K562 (cell line): ENCODE measurements at regions not wholly inside any gene's neighbourhood (a gene's known extent, or its start where the extent isn't known, plus 50 kb on each side); places are given as distances from the start of the nearest gene placed in this dataset.

Experiments
- ARHGAP35 ChIP-seq: fragments of 450-650 bp; IDR thresholded peaks from 2 replicates; pipeline ENCODE4 v1.6.1; 2018; ENCODE audit not compliant: partially characterized antibody
- POLR2AphosphoS5 ChIP-seq: IDR thresholded peaks from 2 replicates; pipeline ENCODE4 v1.6.1; 2011; ENCODE audit warnings: mild to moderate bottlenecking, low read depth, low read length, moderate library complexity; ENCODE audit not compliant: control insufficient read depth, insufficient read depth
- RCOR1 ChIP-seq, 2 experiments: IDR thresholded peaks; 2 replicates each; pipeline ENCODE4 v1.6.1; 2012; ENCODE audit warnings: low read depth in 2 of 2, low read length in 2 of 2, borderline replicate concordance in 1 of 2, improper control_type of control experiment in 1 of 2
- SIRT6 ChIP-seq: IDR thresholded peaks from one replicate; pipeline ENCODE4 v1.6.1; 2012; ENCODE audit warnings: low read depth, mild to moderate bottlenecking, control low read depth, inconsistent platforms, low read length, moderate library complexity
- SMC3 ChIP-seq: conservative IDR thresholded peaks from 2 replicates; pipeline ENCODE4 v1.6.1; 2011; ENCODE audit warnings: low read depth, low read length, improper control_type of control experiment; ENCODE audit not compliant: insufficient read depth
- TCFL5 ChIP-seq: fragments of 250-450 bp; sonication (Bioruptor Pico); conservative IDR thresholded peaks from 2 replicates; pipeline ENCODE4 v1.6.1; 2021; ENCODE audit warnings: mild to moderate bottlenecking, moderate library complexity, matching md5 sums
- TF ChIP-seq, protein P1 (sequence below), 2 experiments: fragments of 150-350 bp in 1 of 2; IDR thresholded peaks; 2 replicates each; pipeline ENCODE4 v1.6.1; 2012 to 2016; ENCODE audit warnings: low read depth in 2 of 2, low read length in 2 of 2, mild to moderate bottlenecking in 1 of 2, moderate library complexity in 1 of 2
- TF ChIP-seq, protein P2 (sequence below): sonication (generic); formaldehyde crosslinking; IDR thresholded peaks from 2 replicates; pipeline ENCODE4 v1.8.1; 2023; ENCODE audit warnings: mild to moderate bottlenecking, missing genetic modification reagents, moderate library complexity
- TF ChIP-seq, protein P3 (sequence below): fragments of 250-450 bp; sonication (Bioruptor Pico); IDR thresholded peaks from 2 replicates; pipeline ENCODE4 v1.9.0; 2021; ENCODE audit warnings: mild to moderate bottlenecking, inconsistent platforms
- TF ChIP-seq, protein P4 (sequence below): fragments of 250-450 bp; sonication (Bioruptor Pico); IDR thresholded peaks from 2 replicates; pipeline ENCODE4 v1.8.0; 2022; ENCODE audit warnings: moderate library complexity, mild to moderate bottlenecking, inconsistent platforms

DNA sequence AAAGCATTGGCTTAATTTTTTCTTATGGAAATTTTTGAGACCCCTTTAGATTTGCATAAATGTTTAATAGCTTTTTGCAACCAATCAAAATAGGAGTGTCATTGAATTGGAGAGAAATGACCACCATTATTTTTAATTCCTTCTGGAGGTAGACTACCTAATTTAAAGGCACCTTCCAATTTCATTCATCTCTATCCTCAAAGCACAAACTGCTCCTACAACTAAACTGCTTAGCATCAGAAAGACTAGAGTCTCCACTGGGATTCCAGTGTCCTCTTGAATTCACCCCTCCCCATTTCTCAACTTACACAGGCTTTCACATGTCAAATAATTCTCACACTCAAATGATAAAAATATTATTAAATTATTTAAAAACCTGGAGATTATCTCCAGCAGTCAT is 168.4 kb downstream of the RPS29 start:
- TF ChIP-seq POLR2AphosphoS5: no peak
- TF ChIP-seq, protein P1, sequence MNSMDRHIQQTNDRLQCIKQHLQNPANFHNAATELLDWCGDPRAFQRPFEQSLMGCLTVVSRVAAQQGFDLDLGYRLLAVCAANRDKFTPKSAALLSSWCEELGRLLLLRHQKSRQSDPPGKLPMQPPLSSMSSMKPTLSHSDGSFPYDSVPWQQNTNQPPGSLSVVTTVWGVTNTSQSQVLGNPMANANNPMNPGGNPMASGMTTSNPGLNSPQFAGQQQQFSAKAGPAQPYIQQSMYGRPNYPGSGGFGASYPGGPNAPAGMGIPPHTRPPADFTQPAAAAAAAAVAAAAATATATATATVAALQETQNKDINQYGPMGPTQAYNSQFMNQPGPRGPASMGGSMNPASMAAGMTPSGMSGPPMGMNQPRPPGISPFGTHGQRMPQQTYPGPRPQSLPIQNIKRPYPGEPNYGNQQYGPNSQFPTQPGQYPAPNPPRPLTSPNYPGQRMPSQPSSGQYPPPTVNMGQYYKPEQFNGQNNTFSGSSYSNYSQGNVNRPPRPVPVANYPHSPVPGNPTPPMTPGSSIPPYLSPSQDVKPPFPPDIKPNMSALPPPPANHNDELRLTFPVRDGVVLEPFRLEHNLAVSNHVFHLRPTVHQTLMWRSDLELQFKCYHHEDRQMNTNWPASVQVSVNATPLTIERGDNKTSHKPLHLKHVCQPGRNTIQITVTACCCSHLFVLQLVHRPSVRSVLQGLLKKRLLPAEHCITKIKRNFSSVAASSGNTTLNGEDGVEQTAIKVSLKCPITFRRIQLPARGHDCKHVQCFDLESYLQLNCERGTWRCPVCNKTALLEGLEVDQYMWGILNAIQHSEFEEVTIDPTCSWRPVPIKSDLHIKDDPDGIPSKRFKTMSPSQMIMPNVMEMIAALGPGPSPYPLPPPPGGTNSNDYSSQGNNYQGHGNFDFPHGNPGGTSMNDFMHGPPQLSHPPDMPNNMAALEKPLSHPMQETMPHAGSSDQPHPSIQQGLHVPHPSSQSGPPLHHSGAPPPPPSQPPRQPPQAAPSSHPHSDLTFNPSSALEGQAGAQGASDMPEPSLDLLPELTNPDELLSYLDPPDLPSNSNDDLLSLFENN (IDR thresholded peaks at IDR 0.05; ENCODE audit: low read depth in 2 of 2, low read length in 2 of 2): no peak
- TF ChIP-seq, protein P2, sequence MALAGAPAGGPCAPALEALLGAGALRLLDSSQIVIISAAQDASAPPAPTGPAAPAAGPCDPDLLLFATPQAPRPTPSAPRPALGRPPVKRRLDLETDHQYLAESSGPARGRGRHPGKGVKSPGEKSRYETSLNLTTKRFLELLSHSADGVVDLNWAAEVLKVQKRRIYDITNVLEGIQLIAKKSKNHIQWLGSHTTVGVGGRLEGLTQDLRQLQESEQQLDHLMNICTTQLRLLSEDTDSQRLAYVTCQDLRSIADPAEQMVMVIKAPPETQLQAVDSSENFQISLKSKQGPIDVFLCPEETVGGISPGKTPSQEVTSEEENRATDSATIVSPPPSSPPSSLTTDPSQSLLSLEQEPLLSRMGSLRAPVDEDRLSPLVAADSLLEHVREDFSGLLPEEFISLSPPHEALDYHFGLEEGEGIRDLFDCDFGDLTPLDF (CRISPR knock-in tag): no peak
- TF ChIP-seq RCOR1 (IDR thresholded peaks at IDR 0.05; ENCODE audit: borderline replicate concordance in 1 of 2, low read depth in 2 of 2, low read length in 2 of 2): no peak
- TF ChIP-seq SIRT6: no peak
- no peak for TF ChIP-seq TCFL5
- no peak for TF ChIP-seq ARHGAP35
- TF ChIP-seq SMC3: no peak
- TF ChIP-seq, protein P3, sequence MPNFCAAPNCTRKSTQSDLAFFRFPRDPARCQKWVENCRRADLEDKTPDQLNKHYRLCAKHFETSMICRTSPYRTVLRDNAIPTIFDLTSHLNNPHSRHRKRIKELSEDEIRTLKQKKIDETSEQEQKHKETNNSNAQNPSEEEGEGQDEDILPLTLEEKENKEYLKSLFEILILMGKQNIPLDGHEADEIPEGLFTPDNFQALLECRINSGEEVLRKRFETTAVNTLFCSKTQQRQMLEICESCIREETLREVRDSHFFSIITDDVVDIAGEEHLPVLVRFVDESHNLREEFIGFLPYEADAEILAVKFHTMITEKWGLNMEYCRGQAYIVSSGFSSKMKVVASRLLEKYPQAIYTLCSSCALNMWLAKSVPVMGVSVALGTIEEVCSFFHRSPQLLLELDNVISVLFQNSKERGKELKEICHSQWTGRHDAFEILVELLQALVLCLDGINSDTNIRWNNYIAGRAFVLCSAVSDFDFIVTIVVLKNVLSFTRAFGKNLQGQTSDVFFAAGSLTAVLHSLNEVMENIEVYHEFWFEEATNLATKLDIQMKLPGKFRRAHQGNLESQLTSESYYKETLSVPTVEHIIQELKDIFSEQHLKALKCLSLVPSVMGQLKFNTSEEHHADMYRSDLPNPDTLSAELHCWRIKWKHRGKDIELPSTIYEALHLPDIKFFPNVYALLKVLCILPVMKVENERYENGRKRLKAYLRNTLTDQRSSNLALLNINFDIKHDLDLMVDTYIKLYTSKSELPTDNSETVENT (CRISPR knock-in tag): no peak
- TF ChIP-seq, protein P4, sequence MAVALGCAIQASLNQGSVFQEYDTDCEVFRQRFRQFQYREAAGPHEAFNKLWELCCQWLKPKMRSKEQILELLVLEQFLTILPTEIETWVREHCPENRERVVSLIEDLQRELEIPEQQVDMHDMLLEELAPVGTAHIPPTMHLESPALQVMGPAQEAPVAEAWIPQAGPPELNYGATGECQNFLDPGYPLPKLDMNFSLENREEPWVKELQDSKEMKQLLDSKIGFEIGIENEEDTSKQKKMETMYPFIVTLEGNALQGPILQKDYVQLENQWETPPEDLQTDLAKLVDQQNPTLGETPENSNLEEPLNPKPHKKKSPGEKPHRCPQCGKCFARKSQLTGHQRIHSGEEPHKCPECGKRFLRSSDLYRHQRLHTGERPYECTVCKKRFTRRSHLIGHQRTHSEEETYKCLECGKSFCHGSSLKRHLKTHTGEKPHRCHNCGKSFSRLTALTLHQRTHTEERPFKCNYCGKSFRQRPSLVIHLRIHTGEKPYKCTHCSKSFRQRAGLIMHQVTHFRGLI: no peak
